ENCODE measurements at regions not wholly inside any gene's neighbourhood (a gene's known extent, or its start where the extent isn't known, plus 50 kb on each side); places are given as distances from the start of the nearest gene placed in this dataset.

DNA sequence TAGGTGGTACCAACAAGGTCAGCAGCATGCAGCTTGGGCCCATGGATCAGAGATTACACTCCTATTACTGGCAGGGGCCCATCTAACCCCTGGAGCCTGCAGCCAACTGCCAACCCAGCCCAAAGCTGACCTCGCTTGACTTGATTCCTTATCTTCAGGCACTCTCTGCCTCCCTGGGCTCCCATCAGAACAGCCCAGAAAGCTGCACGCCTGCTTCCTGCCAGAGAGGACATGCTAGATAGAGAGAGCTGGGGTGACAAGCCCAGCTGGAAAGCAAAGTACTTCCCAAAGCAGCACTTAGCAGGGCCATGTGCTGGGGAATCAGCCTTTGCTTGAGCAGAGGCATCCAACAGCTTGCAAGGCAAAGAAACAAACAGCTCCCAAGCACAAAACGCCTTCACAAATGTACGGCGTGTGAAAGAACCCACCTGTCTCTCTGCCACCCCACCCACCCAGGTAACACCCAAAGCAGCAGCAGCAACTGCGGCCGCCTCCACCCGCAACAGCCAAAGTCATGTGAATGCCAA is 74.2 kb upstream of the NLK start:
- TF ChIP-seq POLR2A (IDR thresholded peaks at IDR 0.05; ENCODE audit: low read depth, low read length) (no peak), TAF1 (IDR thresholded peaks at IDR 0.05; ENCODE audit: borderline replicate concordance, low read depth, low read length) (no peak), POLR2AphosphoS5 (IDR thresholded peaks at IDR 0.05; ENCODE audit: low read depth, low read length) (no peak)

Data from GM12892 (cell line).